BLaER1 (cell line): ENCODE measurements at regions not wholly inside any gene's neighbourhood (a gene's known extent, or its start where the extent isn't known, plus 50 kb on each side); places are given as distances from the start of the nearest gene placed in this dataset.

Experiments used
- H3K27ac ChIP-seq: shearing (Covaris generic); formaldehyde crosslinking; 2 replicates; pipeline ENCODE4 v1.8.1; 2022
- H3K27me3 ChIP-seq: shearing (Covaris generic); formaldehyde crosslinking; 2 replicates; pipeline ENCODE4 v1.8.1; 2022
- H3K36me3 ChIP-seq: shearing (Covaris generic); formaldehyde crosslinking; 2 replicates; pipeline ENCODE4 v1.8.1; 2022
- H3K4me1 ChIP-seq: shearing (Covaris generic); formaldehyde crosslinking; 2 replicates; pipeline ENCODE4 v1.8.1; 2022
- H3K4me2 ChIP-seq: shearing (Covaris generic); formaldehyde crosslinking; 2 replicates; pipeline ENCODE4 v1.8.1; 2022
- H3K4me3 ChIP-seq: shearing (Covaris generic); formaldehyde crosslinking; 2 replicates; pipeline ENCODE4 v1.8.1; 2022
- H3K9ac ChIP-seq: shearing (Covaris generic); formaldehyde crosslinking; 2 replicates; pipeline ENCODE4 v1.8.1; 2022
- H3K9me3 ChIP-seq: shearing (Covaris generic); formaldehyde crosslinking; 2 replicates; pipeline ENCODE4 v1.8.1; 2022
- H4K20me1 ChIP-seq: shearing (Covaris generic); formaldehyde crosslinking; 2 replicates; pipeline ENCODE4 v1.8.1; 2022
- Cebpa-rat ChIP-seq: shearing (Covaris generic); IDR thresholded peaks from 2 replicates; pipeline ENCODE4 v1.8.1; 2022

DNA sequence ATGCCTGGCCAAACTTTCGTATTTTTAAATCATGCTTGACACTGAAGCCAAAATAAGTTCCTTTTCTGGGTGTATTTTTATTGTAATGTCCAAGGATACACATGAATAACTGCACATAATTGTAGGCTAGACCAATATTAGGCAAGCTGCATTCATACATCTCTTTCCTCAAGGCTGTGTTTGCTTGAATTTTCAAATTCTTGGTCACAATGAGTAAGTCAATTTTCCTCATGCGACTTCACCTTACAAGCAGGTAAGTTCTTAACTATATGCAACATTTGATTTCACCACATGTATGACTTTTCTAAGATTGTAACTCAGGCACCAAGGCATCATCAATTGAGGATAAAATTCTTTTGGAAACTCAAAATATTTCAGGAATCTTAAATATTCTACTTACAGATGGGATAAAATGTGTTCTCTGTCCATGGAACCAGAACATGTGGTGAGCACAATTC is 112.4 kb upstream of the ZNF217 start:
- no peak for TF ChIP-seq Cebpa-rat
- no peaks in the 10 kb centered on the region for H4K20me1 ChIP-seq
- H3K9ac ChIP-seq: no peak overlapping the region
- H3K27ac ChIP-seq: 0 out of 2 replicates have a peak overlapping the region, but pooled peaks have one; percentile 33
- no peaks in the 10 kb centered on the region for H3K9me3 ChIP-seq
- no peaks in the 10 kb centered on the region for H3K27me3 ChIP-seq
- no peaks in the 10 kb centered on the region for H3K36me3 ChIP-seq
- H3K4me2 ChIP-seq: peak overlapping the region; percentile 69
- H3K4me3 ChIP-seq: no peak overlapping the region
- H3K4me1 ChIP-seq: peaks cover 37% of the 10 kb centered on the region

DNA sequence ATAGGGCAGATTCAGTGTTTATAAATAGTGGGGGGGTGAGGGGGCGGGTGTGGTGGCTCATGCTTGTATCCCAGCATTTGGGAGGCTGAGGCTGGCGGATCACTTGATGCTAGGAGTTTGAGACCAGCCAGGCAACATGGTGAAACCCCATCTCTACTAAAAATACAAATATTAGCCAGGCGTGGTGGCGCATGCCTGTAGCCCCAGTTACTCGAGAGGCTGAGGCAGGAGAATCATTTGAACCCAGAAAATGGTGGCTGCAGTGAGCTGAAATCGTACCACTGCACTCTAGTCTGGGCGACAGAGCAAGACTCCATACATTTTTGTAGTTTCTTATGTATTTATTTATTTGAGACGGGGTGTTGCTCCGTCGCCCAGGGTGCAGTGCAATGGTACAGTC is 109.0 kb upstream of the ZNF217 start:
- peaks cover 21% of the 10 kb centered on the region for H3K4me1 ChIP-seq
- H3K27ac ChIP-seq: no peak overlapping the region
- no peaks in the 10 kb centered on the region for H3K27me3 ChIP-seq
- H4K20me1 ChIP-seq: no peaks in the 10 kb centered on the region
- no peak overlapping the region for H3K9ac ChIP-seq
- no peak for TF ChIP-seq Cebpa-rat
- H3K4me3 ChIP-seq: no peak overlapping the region
- H3K36me3 ChIP-seq: no peaks in the 10 kb centered on the region
- H3K4me2 ChIP-seq: no peak overlapping the region
- H3K9me3 ChIP-seq: no peaks in the 10 kb centered on the region

DNA sequence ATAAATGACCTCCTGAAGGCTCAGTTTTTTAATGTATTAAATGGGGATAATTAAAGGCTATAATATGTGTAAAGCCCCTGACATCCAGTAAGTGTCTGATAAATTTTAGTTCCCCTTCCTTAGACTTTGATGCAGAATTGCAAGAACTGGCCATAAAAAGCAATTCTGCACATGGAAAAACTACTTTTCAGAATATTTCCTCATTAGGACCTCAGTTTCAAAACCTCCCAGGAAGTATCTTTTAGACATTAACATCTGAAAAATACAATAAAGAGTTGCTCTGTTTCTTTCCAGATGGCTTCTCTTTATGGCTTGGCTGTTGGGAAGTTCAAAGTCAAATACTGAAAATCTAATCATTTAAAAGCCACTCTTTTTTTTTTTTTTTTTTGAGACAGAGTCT is 106.3 kb upstream of the ZNF217 start:
- Histone ChIP-seq H4K20me1 (no peaks in the 10 kb centered on the region), H3K9ac (no peak overlapping the region), H3K4me1 (no peaks in the 10 kb centered on the region), H3K4me3 (no peak overlapping the region), H3K9me3 (no peaks in the 10 kb centered on the region), H3K27ac (no peak overlapping the region), H3K4me2 (no peak overlapping the region), H3K27me3 (no peaks in the 10 kb centered on the region), H3K36me3 (no peaks in the 10 kb centered on the region)
- TF ChIP-seq Cebpa-rat: no peak

DNA sequence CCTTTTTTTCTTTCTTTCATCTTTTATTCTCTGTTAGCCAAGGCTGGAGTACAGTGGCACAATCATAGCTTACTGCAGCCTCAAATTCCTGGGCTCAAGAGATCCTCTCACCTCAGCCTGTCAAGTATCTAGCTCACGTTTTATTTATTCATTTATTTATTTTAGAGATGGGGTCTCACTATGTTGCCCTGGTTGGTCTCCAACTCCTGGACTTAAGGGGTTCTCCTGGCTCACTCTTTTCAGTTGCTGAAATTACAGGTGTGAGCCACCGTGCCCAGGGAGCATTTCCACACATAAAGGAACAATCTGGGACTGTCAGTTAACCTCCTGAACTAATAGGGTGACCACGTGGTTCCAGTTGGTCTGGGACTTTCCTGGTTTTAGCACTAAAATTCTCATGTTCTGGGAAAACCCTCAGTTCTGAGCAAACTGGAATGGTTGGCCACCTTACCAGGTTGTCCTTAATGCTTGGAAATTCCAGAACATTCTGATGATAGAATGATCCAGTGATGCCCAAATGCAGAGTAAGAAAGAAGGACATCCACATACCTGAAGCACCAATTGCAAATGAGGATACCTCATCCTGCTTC is 105.5 kb upstream of the ZNF217 start:
- no peak overlapping the region for H3K27ac ChIP-seq
- H3K4me1 ChIP-seq: no peaks in the 10 kb centered on the region
- no peaks in the 10 kb centered on the region for H3K36me3 ChIP-seq
- no peak for TF ChIP-seq Cebpa-rat
- no peaks in the 10 kb centered on the region for H4K20me1 ChIP-seq
- no peak overlapping the region for H3K4me2 ChIP-seq
- H3K9ac ChIP-seq: no peak overlapping the region
- no peak overlapping the region for H3K4me3 ChIP-seq
- no peaks in the 10 kb centered on the region for H3K27me3 ChIP-seq
- no peaks in the 10 kb centered on the region for H3K9me3 ChIP-seq

DNA sequence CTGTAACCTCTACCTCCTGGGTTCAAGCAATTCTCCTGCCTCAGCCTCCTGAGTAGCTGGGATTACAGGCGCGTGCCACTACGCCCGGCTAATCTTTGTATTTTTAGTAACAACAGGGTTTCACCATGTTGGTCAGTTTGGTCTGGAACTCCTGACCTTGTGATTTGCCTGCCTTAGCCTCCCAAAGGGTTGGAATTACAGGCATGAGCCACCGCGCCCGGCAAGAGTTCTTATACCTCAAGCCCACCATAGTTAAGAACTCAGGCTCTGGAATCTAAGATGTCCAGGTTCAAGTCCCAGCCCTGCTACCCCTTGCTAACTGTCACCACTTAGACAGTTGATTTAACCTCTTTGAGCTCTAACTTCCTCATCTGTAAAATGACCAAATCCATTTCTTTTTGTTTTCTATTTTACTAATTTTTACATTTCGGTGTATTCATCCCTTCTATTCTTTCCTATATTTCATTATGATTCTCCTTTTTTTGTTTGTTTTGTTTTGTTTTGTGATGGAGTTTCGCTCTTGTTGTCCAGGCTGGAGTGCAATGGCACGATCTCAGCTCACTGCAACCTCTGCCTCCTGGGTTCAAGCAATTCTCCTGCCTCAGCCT is 104.8 kb upstream of the ZNF217 start:
- Histone ChIP-seq H3K4me1 (peaks cover 2% of the 10 kb centered on the region), H3K9ac (no peak overlapping the region)

DNA sequence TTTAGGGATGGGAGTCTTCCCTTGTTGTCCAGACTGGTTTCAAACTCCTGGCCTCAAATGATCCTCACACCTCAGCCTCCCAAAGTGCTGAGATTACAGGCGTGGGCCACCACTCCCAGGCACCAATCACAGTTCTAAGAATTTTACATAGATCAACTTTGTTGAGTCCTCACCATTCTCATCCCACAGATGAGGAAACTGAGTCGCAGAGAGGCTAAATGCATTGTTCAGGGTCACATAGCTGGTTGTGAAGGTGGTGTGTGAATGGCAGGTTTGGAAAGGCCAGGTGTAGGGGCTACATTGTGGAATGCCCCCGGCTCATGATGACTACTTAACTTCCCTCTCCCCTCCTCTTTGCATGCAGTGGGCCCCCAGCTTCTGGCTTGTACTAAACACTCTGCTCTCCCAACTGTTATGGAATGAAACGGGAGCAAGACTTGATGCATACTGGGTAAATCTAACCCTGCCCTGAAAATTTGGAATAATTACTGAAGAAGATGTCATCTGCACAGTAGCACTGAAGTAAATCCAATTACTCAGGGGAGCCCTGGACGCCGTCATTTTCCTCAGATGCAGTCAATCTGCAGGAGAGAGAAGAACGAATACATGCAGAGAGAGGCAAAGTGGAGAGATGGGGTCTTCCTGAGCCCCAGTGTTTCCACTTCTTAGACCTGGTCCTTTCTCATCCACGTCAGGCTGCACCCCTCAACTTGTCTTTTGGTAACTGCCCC is 102.3 kb upstream of the ZNF217 start:
- Histone ChIP-seq H3K27me3 (no peaks in the 10 kb centered on the region), H3K4me1 (peaks cover 13% of the 10 kb centered on the region), H3K9ac (no peak overlapping the region), H3K27ac (no peak overlapping the region), H3K4me3 (no peak overlapping the region), H3K9me3 (no peaks in the 10 kb centered on the region), H3K4me2 (no peak overlapping the region), H3K36me3 (no peaks in the 10 kb centered on the region), H4K20me1 (no peaks in the 10 kb centered on the region)
- TF ChIP-seq Cebpa-rat: no peak

More for the DNA sequence above, 104.8 kb upstream of the ZNF217 start:
- Histone ChIP-seq H3K27ac (no peak overlapping the region), H3K4me3 (no peak overlapping the region), H3K36me3 (no peaks in the 10 kb centered on the region), H4K20me1 (no peaks in the 10 kb centered on the region), H3K9me3 (no peaks in the 10 kb centered on the region), H3K4me2 (no peak overlapping the region), H3K27me3 (no peaks in the 10 kb centered on the region)
- no peak for TF ChIP-seq Cebpa-rat

DNA sequence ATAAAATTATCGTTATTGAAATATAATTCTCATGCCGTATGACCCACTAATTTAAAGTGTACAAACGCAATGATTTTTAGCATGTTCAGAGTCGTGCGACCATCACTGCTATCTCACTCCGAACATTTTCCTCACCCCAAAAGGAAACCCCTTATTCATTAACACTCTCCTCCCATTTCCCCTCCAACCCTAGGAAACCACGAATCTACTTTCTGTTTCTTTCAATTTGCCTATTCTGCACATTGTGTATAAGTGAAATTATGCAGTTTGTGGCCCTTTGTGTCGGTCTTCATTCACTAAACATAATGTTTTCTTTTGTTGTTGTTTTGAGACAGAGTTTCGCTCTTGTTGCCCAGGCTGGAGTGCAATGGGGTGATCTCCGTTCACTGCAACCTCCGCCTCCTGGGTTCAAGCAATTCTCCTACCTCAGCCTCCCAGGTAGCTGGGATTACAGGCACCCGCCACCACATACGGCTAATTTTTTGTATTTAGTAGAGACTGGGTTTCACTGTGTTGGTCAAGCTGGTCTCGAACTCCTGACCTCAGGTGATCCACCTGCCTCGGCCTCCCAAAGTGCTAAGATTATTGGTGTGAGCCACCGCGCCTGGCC is 99.7 kb upstream of the ZNF217 start:
- H3K4me2 ChIP-seq: peak overlapping the region; percentile 57

DNA sequence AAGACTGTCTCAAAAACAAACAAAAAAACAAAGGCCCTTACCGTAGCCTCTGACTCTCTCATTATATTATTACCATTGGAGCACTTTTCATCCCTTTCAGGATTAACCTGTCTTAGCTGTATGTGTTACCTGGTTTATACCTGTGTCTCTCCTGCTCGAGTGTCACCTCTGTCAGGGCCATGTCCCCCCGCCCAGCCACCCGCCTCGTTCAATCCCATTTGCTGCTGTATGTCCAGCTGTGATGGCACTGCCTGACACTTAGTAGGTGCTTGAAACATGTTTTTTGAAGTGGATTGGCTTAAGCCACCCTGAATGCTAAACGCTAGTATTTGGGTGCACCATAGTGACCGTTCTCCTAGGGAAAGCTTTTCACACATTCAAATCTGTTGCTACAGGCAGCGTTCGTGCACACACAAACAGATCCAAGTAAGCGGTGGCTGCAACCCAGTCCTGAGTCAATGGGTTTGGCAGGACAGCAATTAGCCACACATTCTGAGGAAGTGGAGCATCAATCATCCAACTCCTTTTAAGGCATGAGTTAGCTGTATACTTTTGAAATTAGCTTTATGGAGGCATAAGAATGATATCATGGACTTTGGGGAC is 98.9 kb upstream of the ZNF217 start:
- H3K9ac ChIP-seq: no peak overlapping the region
- no peak for TF ChIP-seq Cebpa-rat
- H3K4me1 ChIP-seq: peaks cover 13% of the 10 kb centered on the region
- no peaks in the 10 kb centered on the region for H3K27me3 ChIP-seq
- peak overlapping the region; percentile 57 for H3K4me2 ChIP-seq
- no peak overlapping the region for H3K4me3 ChIP-seq
- H3K36me3 ChIP-seq: no peaks in the 10 kb centered on the region
- no peaks in the 10 kb centered on the region for H4K20me1 ChIP-seq
- no peaks in the 10 kb centered on the region for H3K9me3 ChIP-seq
- no peak overlapping the region for H3K27ac ChIP-seq

More for the DNA sequence above, 99.7 kb upstream of the ZNF217 start:
- Histone ChIP-seq H3K4me3 (no peak overlapping the region), H3K27me3 (no peaks in the 10 kb centered on the region), H3K4me1 (peaks cover 13% of the 10 kb centered on the region), H3K27ac (no peak overlapping the region), H4K20me1 (no peaks in the 10 kb centered on the region), H3K9me3 (no peaks in the 10 kb centered on the region), H3K36me3 (no peaks in the 10 kb centered on the region), H3K9ac (no peak overlapping the region)
- TF ChIP-seq Cebpa-rat: no peak

DNA sequence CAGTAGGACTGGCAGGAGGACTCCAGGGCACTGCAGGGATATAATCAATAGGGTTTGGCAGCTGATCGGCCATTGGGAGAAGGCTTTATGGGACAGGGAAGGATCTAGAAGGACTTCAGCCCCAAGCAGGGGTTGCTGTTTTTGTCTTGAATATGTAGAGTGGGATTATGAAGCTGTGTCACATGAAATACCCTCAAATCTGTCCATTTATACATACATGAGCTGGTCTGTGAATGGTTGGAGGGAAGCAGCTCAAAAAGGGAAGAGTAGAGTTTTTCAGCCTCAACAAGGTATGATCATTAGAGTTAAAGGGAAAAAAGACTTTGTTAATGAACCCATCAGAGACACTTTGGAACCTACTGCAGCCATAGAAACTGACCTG is 98.2 kb upstream of the ZNF217 start:
- H4K20me1 ChIP-seq: no peaks in the 10 kb centered on the region
- no peak overlapping the region for H3K4me3 ChIP-seq
- H3K9me3 ChIP-seq: no peaks in the 10 kb centered on the region
- no peak for TF ChIP-seq Cebpa-rat
- no peak overlapping the region for H3K27ac ChIP-seq
- H3K36me3 ChIP-seq: no peaks in the 10 kb centered on the region
- H3K27me3 ChIP-seq: no peaks in the 10 kb centered on the region
- H3K4me1 ChIP-seq: peaks cover 13% of the 10 kb centered on the region
- H3K9ac ChIP-seq: no peak overlapping the region
- H3K4me2 ChIP-seq: no peak overlapping the region
